ENCODE measurements at regions not wholly inside any gene's neighbourhood (a gene's known extent, or its start where the extent isn't known, plus 50 kb on each side); places are given as distances from the start of the nearest gene placed in this dataset.

- FAIRE-seq: no peak
Observed at GRCh38 chr13:61774903-61775302, 359.3 kb upstream of the PCDH20 start.

DNA sequence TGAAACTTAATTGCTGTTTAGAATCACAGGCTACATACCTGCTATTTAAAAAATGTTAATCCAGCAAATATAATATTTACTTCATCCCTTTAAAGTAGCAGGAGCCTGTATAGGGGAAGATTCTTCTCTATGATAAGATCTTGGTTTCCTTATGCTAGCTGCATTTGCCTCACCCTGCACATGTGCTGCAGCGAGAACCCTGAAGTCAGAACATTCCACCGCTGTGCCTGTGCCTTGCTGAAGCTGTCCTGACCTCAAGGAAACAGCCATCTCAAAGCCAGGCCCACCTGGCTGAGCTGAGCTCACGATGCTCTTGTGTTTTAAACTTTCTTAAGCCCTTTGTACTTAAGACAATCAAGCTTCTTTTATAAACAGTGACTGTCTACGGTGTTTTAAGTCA lies 355.0 kb upstream of the PCDH20 start:
- Histone ChIP-seq H4K20me1 (ENCODE audit: insufficient read depth, low read length) (no peaks in the 10 kb centered on the region), H2AFZ (ENCODE audit: low read length) (peak overlapping the region; percentile 6), H3K4me1 (ENCODE audit: insufficient read depth, low read length) (no peaks in the 10 kb centered on the region), H3K27me3 (ENCODE audit: control insufficient read depth in 1 of 2, insufficient read depth in 2 of 2, low read length in 2 of 2) (no peaks in the 10 kb centered on the region), H3K9ac (ENCODE audit: insufficient read depth, low read depth, low read length) (no peak overlapping the region), H3K27ac (ENCODE audit: extremely low read length, insufficient read depth, low read length) (no peak overlapping the region), H3K4me2 (ENCODE audit: low read depth, low read length) (no peak overlapping the region), H3K36me3 (replicated peaks in 1 of 2; ENCODE audit: control insufficient read depth in 1 of 2, insufficient read depth in 2 of 2, low read length in 2 of 2) (no peaks in the 10 kb centered on the region), H3K4me3 (replicated peaks in 1 of 3; ENCODE audit: insufficient read depth in 1 of 3, low read depth in 2 of 3, low read length in 3 of 3) (no peak overlapping the region), H3K9me3 (ENCODE audit: low read length) (no peaks in the 10 kb centered on the region), H3K79me2 (ENCODE audit: insufficient read depth, low read length) (no peaks in the 10 kb centered on the region)
- 0% methylated on average over 4 of the region's 4 CpGs for WGBS (ENCODE audit: low lambda C conversion rate)
- BruUV-seq (replicated peaks): no TSS peak
- POLR2A ChIA-PET: no interaction called here
- DNase-seq (ENCODE audit: low spot score) (no peak), ATAC-seq (no peak), FAIRE-seq (no peak)
- in situ Hi-C loops (cut with HindIII; ENCODE audit: extremely low pct_ligation_motif_present, low pct_unique_long_range_greater_than_20kb) (no loop called here), intact Hi-C loops (cut with micrococcal nuclease; ENCODE audit: unreplicated experiment) (no loop called here)
- CTCF ChIA-PET (ENCODE audit: low intra/inter-chr PET ratio, low total read pairs): no interaction called here
- no peak for TF ChIP-seq JUNB (CRISPR knock-in tag; IDR thresholded peaks at IDR 0.05; ENCODE audit: borderline replicate concordance)
- TF ChIP-seq SALL2 (CRISPR knock-in tag; IDR thresholded peaks at IDR 0.05): no peak
- no peak for TF ChIP-seq RFX5 (IDR thresholded peaks at IDR 0.05; ENCODE audit: low read depth, low read length)
- TF ChIP-seq BRCA1 (CRISPR knock-in tag; IDR thresholded peaks at IDR 0.05): no peak
- TF ChIP-seq PRDM4 (CRISPR knock-in tag; IDR thresholded peaks at IDR 0.05; ENCODE audit: borderline replicate concordance): no peak

More at GRCh38 chr13:61774903-61775302, 359.3 kb upstream of the PCDH20 start:
- no peaks in the 10 kb centered on the region for H3K79me2 ChIP-seq (ENCODE audit: insufficient read depth, low read length)
- no peak overlapping the region for H3K27ac ChIP-seq (ENCODE audit: extremely low read length, insufficient read depth, low read length)
- no peaks in the 10 kb centered on the region for H4K20me1 ChIP-seq (ENCODE audit: insufficient read depth, low read length)
- no peaks in the 10 kb centered on the region for H3K4me1 ChIP-seq (ENCODE audit: insufficient read depth, low read length)
- no TSS peak for BruUV-seq (replicated peaks)
- H3K9me3 ChIP-seq (ENCODE audit: low read length): no peaks in the 10 kb centered on the region
- no peaks in the 10 kb centered on the region for H3K27me3 ChIP-seq (ENCODE audit: control insufficient read depth in 1 of 2, insufficient read depth in 2 of 2, low read length in 2 of 2)
- DNase-seq (ENCODE audit: low spot score) (no peak), ATAC-seq (no peak)
- H2AFZ ChIP-seq (ENCODE audit: low read length): no peak overlapping the region
- no peak overlapping the region for H3K4me2 ChIP-seq (ENCODE audit: low read depth, low read length)
- intact Hi-C loops (cut with micrococcal nuclease; ENCODE audit: unreplicated experiment): no loop called here
- H3K4me3 ChIP-seq (replicated peaks in 1 of 3; ENCODE audit: insufficient read depth in 1 of 3, low read depth in 2 of 3, low read length in 3 of 3): no peak overlapping the region
- H3K36me3 ChIP-seq (replicated peaks in 1 of 2; ENCODE audit: control insufficient read depth in 1 of 2, insufficient read depth in 2 of 2, low read length in 2 of 2): no peaks in the 10 kb centered on the region
- in situ Hi-C loops (cut with HindIII; ENCODE audit: extremely low pct_ligation_motif_present, low pct_unique_long_range_greater_than_20kb): no loop called here
- TF ChIP-seq ZBTB3 (CRISPR knock-in tag; IDR thresholded peaks at IDR 0.05; ENCODE audit: borderline replicate concordance, low read depth) (no peak), HNRNPH1 (optimal IDR thresholded peaks at IDR 0.05; ENCODE audit: low read depth, low read length) (no peak), HES4 (CRISPR knock-in tag; IDR thresholded peaks at IDR 0.05; ENCODE audit: borderline replicate concordance) (no peak), SETDB1 (CRISPR knock-in tag; IDR thresholded peaks at IDR 0.05; ENCODE audit: borderline replicate concordance) (no peak), SRSF1 (optimal IDR thresholded peaks at IDR 0.05; ENCODE audit: low read depth, low read length) (no peak), HNF4A (CRISPR knock-in tag; IDR thresholded peaks at IDR 0.05) (no peak), ZNF333 (CRISPR knock-in tag; IDR thresholded peaks at IDR 0.05; ENCODE audit: borderline replicate concordance) (no peak), GATAD2A (CRISPR knock-in tag; IDR thresholded peaks at IDR 0.05) (no peak), RAD51 (IDR thresholded peaks at IDR 0.05; ENCODE audit: borderline replicate concordance) (no peak), ZNF7 (CRISPR knock-in tag; IDR thresholded peaks at IDR 0.05) (no peak), ZNF776 (CRISPR knock-in tag; IDR thresholded peaks at IDR 0.05) (no peak), TOPORS (CRISPR knock-in tag; IDR thresholded peaks at IDR 0.05) (no peak), ASH2L (IDR thresholded peaks at IDR 0.05; ENCODE audit: insufficient read length, low read depth, low read length) (no peak), ZNF329 (CRISPR knock-in tag; IDR thresholded peaks at IDR 0.05; ENCODE audit: low read depth) (no peak), EZH2 (conservative IDR thresholded peaks at IDR 0.05; ENCODE audit: low read depth, low read length) (no peak), ZZZ3 (CRISPR knock-in tag; IDR thresholded peaks at IDR 0.05; ENCODE audit: borderline replicate concordance) (no peak), ZSCAN9 (CRISPR knock-in tag; IDR thresholded peaks at IDR 0.05; ENCODE audit: borderline replicate concordance) (no peak), CREB1 (IDR thresholded peaks at IDR 0.05) (no peak), CREB1 (CRISPR knock-in tag; IDR thresholded peaks at IDR 0.05) (no peak)
- TF ChIP-seq, protein P1, sequence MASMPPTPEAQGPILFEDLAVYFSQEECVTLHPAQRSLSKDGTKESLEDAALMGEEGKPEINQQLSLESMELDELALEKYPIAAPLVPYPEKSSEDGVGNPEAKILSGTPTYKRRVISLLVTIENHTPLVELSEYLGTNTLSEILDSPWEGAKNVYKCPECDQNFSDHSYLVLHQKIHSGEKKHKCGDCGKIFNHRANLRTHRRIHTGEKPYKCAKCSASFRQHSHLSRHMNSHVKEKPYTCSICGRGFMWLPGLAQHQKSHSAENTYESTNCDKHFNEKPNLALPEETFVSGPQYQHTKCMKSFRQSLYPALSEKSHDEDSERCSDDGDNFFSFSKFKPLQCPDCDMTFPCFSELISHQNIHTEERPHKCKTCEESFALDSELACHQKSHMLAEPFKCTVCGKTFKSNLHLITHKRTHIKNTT (CRISPR knock-in tag; IDR thresholded peaks at IDR 0.05): no peak
- POLR2A ChIA-PET: no interaction called here
- H3K9ac ChIP-seq (ENCODE audit: insufficient read depth, low read depth, low read length): no peak overlapping the region
- CTCF ChIA-PET (ENCODE audit: low intra/inter-chr PET ratio, low total read pairs): no interaction called here
